ENCODE measurements at regions not wholly inside any gene's neighbourhood (a gene's known extent, or its start where the extent isn't known, plus 50 kb on each side); places are given as distances from the start of the nearest gene placed in this dataset.

DNA sequence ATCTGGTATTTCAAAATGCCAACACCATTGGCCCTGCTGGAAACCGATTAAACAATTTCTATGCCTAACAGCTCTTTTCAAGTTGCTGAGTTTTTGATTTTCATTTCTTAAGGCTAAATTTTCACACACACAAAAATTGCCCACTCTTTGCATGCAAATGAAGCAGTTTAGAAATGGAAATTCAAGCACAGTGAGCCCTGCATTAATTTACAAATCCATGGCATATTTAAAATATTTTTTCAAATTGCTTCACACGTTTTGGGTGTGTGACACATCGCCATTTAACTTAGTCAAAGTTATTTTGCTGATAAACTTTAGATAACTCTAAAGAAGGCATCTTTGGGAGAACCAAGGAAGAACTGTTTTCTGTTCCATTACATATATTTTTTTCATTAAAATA, 184.8 kb downstream of the TXNL1 start:
- Mint-ChIP-seq H3K9me3 (ENCODE audit: unreplicated experiment) (no peaks in the 10 kb centered on the region), H3K4me1 (ENCODE audit: low read depth, unreplicated experiment) (no peaks in the 10 kb centered on the region), H3K27ac (ENCODE audit: unreplicated experiment) (no peak overlapping the region), H3K27me3 (ENCODE audit: low read depth, unreplicated experiment) (no peaks in the 10 kb centered on the region), H3K4me3 (ENCODE audit: unreplicated experiment) (no peak overlapping the region), H3K36me3 (ENCODE audit: low read depth, unreplicated experiment) (no peaks in the 10 kb centered on the region)
- TF ChIP-seq EZH2 (IDR thresholded peaks at IDR 0.05; ENCODE audit: insufficient read depth, low read length): no peak
- TF ChIP-seq, protein P1, sequence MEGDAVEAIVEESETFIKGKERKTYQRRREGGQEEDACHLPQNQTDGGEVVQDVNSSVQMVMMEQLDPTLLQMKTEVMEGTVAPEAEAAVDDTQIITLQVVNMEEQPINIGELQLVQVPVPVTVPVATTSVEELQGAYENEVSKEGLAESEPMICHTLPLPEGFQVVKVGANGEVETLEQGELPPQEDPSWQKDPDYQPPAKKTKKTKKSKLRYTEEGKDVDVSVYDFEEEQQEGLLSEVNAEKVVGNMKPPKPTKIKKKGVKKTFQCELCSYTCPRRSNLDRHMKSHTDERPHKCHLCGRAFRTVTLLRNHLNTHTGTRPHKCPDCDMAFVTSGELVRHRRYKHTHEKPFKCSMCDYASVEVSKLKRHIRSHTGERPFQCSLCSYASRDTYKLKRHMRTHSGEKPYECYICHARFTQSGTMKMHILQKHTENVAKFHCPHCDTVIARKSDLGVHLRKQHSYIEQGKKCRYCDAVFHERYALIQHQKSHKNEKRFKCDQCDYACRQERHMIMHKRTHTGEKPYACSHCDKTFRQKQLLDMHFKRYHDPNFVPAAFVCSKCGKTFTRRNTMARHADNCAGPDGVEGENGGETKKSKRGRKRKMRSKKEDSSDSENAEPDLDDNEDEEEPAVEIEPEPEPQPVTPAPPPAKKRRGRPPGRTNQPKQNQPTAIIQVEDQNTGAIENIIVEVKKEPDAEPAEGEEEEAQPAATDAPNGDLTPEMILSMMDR (IDR thresholded peaks at IDR 0.05; ENCODE audit: insufficient read depth, low read depth, low read length): no peak
- no peak overlapping the region for H3K4me2 ChIP-seq (ENCODE audit: low read length)
- H3K4me1 ChIP-seq (ENCODE audit: insufficient read depth, low read length): no peaks in the 10 kb centered on the region
- no peaks in the 10 kb centered on the region for H3K27me3 ChIP-seq (ENCODE audit: insufficient read depth, low read length)
- no peaks in the 10 kb centered on the region for H3K9me3 ChIP-seq (ENCODE audit: insufficient read depth, low read depth, low read length)
- no peak overlapping the region for H3K27ac ChIP-seq (ENCODE audit: low read depth, low read length)
- DNase-seq (ENCODE audit: low read depth): no peak
- H3K4me3 ChIP-seq (ENCODE audit: insufficient read depth, low read depth, low read length): no peak overlapping the region
- H3K79me2 ChIP-seq (ENCODE audit: insufficient read depth, low read length): no peaks in the 10 kb centered on the region
- no peaks in the 10 kb centered on the region for H4K20me1 ChIP-seq (ENCODE audit: insufficient read depth, low read length)
- no peaks in the 10 kb centered on the region for H3K36me3 ChIP-seq (ENCODE audit: insufficient read depth, low read length)
- FAIRE-seq: no peak
- H3K9ac ChIP-seq (ENCODE audit: low read length): no peak overlapping the region
- H2AFZ ChIP-seq (ENCODE audit: low read depth, low read length): no peak overlapping the region

DNA sequence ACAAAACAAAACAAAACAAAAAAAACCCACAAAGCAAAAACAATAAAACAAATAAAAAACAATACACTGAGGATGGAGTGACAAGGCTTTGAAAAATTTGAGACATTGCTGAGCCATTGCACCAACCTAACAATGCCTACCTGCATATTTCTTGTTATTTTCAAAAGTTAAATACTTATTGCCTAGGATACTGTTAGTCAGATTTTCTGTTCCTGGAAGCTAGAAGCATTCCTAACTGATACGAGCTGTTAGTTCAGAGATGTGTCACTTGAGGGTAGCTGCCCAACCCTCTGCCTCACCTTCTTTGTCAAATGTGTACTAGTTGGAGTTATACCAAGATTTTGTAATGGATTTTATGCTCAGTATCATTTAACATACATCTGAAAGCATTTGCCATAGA, 187.2 kb downstream of the TXNL1 start:
- H3K79me2 ChIP-seq (ENCODE audit: insufficient read depth, low read length): no peaks in the 10 kb centered on the region
- Mint-ChIP-seq H3K36me3 (ENCODE audit: low read depth, unreplicated experiment) (no peaks in the 10 kb centered on the region), H3K4me1 (ENCODE audit: low read depth, unreplicated experiment) (no peaks in the 10 kb centered on the region), H3K27me3 (ENCODE audit: low read depth, unreplicated experiment) (peaks cover 6% of the 10 kb centered on the region), H3K9me3 (ENCODE audit: unreplicated experiment) (no peaks in the 10 kb centered on the region), H3K27ac (ENCODE audit: unreplicated experiment) (no peak overlapping the region), H3K4me3 (ENCODE audit: unreplicated experiment) (no peak overlapping the region)
- no peaks in the 10 kb centered on the region for H3K27me3 ChIP-seq (ENCODE audit: insufficient read depth, low read length)
- H3K4me2 ChIP-seq (ENCODE audit: low read length): no peak overlapping the region
- no peak overlapping the region for H3K4me3 ChIP-seq (ENCODE audit: insufficient read depth, low read depth, low read length)
- no peak for DNase-seq (ENCODE audit: low read depth)
- H3K27ac ChIP-seq (ENCODE audit: low read depth, low read length): no peak overlapping the region
- H3K9me3 ChIP-seq (ENCODE audit: insufficient read depth, low read depth, low read length): no peaks in the 10 kb centered on the region
- H4K20me1 ChIP-seq (ENCODE audit: insufficient read depth, low read length): no peaks in the 10 kb centered on the region
- H2AFZ ChIP-seq (ENCODE audit: low read depth, low read length): no peak overlapping the region
- no peak for TF ChIP-seq EZH2 (IDR thresholded peaks at IDR 0.05; ENCODE audit: insufficient read depth, low read length)
- TF ChIP-seq, protein P1 (IDR thresholded peaks at IDR 0.05; ENCODE audit: insufficient read depth, low read depth, low read length): no peak
- no peak overlapping the region for H3K9ac ChIP-seq (ENCODE audit: low read length)
- no peaks in the 10 kb centered on the region for H3K36me3 ChIP-seq (ENCODE audit: insufficient read depth, low read length)
- H3K4me1 ChIP-seq (ENCODE audit: insufficient read depth, low read length): no peaks in the 10 kb centered on the region
- no peak for FAIRE-seq

DNA sequence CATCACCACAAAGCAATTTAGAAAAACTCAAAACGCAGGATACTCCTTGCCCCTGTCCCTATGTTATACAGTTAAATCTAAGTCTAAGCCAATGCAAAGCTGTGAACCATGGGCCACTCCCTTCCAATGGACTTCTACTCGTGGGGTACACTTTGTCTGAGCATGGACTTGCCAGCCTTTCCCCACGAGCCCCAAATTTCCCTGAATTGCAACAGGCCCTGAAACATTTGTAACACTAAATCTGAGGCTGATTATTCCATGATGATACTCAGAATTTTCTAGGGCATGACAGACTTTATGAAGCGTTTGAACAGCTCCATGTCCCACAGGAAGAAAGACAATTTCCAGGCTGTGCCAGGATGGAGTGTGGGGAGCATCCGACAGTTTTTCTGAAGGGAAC, 189.6 kb downstream of the TXNL1 start:
- Mint-ChIP-seq H3K4me3 (ENCODE audit: unreplicated experiment) (no peak overlapping the region), H3K27ac (ENCODE audit: unreplicated experiment) (no peak overlapping the region), H3K36me3 (ENCODE audit: low read depth, unreplicated experiment) (no peaks in the 10 kb centered on the region), H3K9me3 (ENCODE audit: unreplicated experiment) (no peaks in the 10 kb centered on the region), H3K27me3 (ENCODE audit: low read depth, unreplicated experiment) (peaks cover 6% of the 10 kb centered on the region), H3K4me1 (ENCODE audit: low read depth, unreplicated experiment) (no peaks in the 10 kb centered on the region)
- no peak overlapping the region for H3K4me3 ChIP-seq (ENCODE audit: insufficient read depth, low read depth, low read length)
- H3K27ac ChIP-seq (ENCODE audit: low read depth, low read length): no peak overlapping the region
- FAIRE-seq (no peak), DNase-seq (ENCODE audit: low read depth) (no peak)
- H3K4me2 ChIP-seq (ENCODE audit: low read length): no peak overlapping the region
- TF ChIP-seq, protein P1 (IDR thresholded peaks at IDR 0.05; ENCODE audit: insufficient read depth, low read depth, low read length): no peak
- no peak for TF ChIP-seq EZH2 (IDR thresholded peaks at IDR 0.05; ENCODE audit: insufficient read depth, low read length)
- no peaks in the 10 kb centered on the region for H3K27me3 ChIP-seq (ENCODE audit: insufficient read depth, low read length)
- H2AFZ ChIP-seq (ENCODE audit: low read depth, low read length): no peak overlapping the region
- H3K9me3 ChIP-seq (ENCODE audit: insufficient read depth, low read depth, low read length): no peaks in the 10 kb centered on the region
- H3K79me2 ChIP-seq (ENCODE audit: insufficient read depth, low read length): no peaks in the 10 kb centered on the region
- no peak overlapping the region for H3K9ac ChIP-seq (ENCODE audit: low read length)
- H3K36me3 ChIP-seq (ENCODE audit: insufficient read depth, low read length): no peaks in the 10 kb centered on the region
- no peaks in the 10 kb centered on the region for H4K20me1 ChIP-seq (ENCODE audit: insufficient read depth, low read length)
- H3K4me1 ChIP-seq (ENCODE audit: insufficient read depth, low read length): no peaks in the 10 kb centered on the region
